HCT116 (cell line): ENCODE measurements at regions not wholly inside any gene's neighbourhood (a gene's known extent, or its start where the extent isn't known, plus 50 kb on each side); places are given as distances from the start of the nearest gene placed in this dataset.

Experiments used
- ATAC-seq: fragments of 200-7000 bp; cut with Tn5 transposase; 2 replicates; pipeline ENCODE4 v1.9.1; 2020; ENCODE audit warnings: mild to moderate bottlenecking, moderate library complexity
- BruUV-seq: library from RNA; stranded (reverse); fragments of 400-500 nt; replicated peaks from 2 replicates; lab custom pipeline; 2021; lab: Mats Ljungman, UMichigan
- CTCF ChIA-PET: fragments of 300-600 bp; sonication (Branson Sonifier 250); formaldehyde crosslinking; loops from one replicate; lab custom pipeline; 2021; ENCODE audit warnings: antibody characterized with exemption; lab: Charles Lee
- POLR2A ChIA-PET: fragments of 300-600, 350-600 bp; sonication (Branson Sonifier 250); formaldehyde crosslinking; loops from one replicate; lab custom pipeline; 2021; ENCODE audit warnings: antibody characterized with exemption; lab: Charles Lee
- RAD21 ChIA-PET, 2 experiments: fragments of 300-600 bp; sonication (Branson Sonifier 250); formaldehyde crosslinking; loops; one replicate each; lab custom pipeline; 2023; ENCODE audit warnings: low total read pairs in 2 of 2; ENCODE audit not compliant: uncharacterized antibody in 2 of 2, unreplicated experiment in 2 of 2, low non-redundant PET in 1 of 2; lab: Charles Lee
- DNase-seq: peaks from one replicate; pipeline ENCODE4 v3.0.0-alpha.2; 2010; ENCODE audit warnings: low read depth, low spot score
- H2AFZ ChIP-seq: fragments of 200-600 bp; shearing (Covaris generic), sonication (generic); 2 replicates; pipeline ENCODE4 v1.6.1; 2017; ENCODE audit warnings: low read depth, mixed run types, mixed read lengths, antibody characterized with exemption, low read length; ENCODE audit not compliant: poor library complexity, severe bottlenecking
- H3K27ac ChIP-seq: 2 replicates; pipeline ENCODE4 v1.5.1; 2012; ENCODE audit warnings: low read depth, low read length
- H3K27me3 ChIP-seq: fragments of 200-600 bp; sonication (generic); 2 replicates; pipeline ENCODE4 v1.6.1; 2016; ENCODE audit warnings: mixed run types, low read length, mixed read lengths; ENCODE audit not compliant: insufficient read depth
- H3K36me3 ChIP-seq, 2 experiments: fragments of 200-500 bp in 1 of 2; fragments of 200-600 bp in 1 of 2; sonication (Bioruptor generic) in 1 of 2; sonication (generic) in 1 of 2; 2 replicates each; pipeline versions ENCODE4 v1.5.1 to v1.6.1; 2014 to 2016; ENCODE audit warnings: low read length in 2 of 2, inconsistent platforms in 1 of 2, mixed read lengths in 1 of 2, mixed run types in 1 of 2; ENCODE audit not compliant: insufficient read depth in 2 of 2, control insufficient read depth in 1 of 2
- H3K4me1 ChIP-seq, 2 experiments: fragments of 200-600 bp in 1 of 2; sonication (generic) in 1 of 2; 2 replicates each; pipeline versions ENCODE4 v1.5.1 to v1.6.1; 2012 to 2017; ENCODE audit warnings: low read length in 2 of 2, inconsistent platforms in 1 of 2, mild to moderate bottlenecking in 1 of 2, mixed read lengths in 1 of 2, mixed run types in 1 of 2, moderate library complexity in 1 of 2; ENCODE audit not compliant: insufficient read depth in 2 of 2, control insufficient read depth in 1 of 2
- H3K4me2 ChIP-seq: fragments of 200-600 bp; sonication (generic); 2 replicates; pipeline ENCODE4 v1.6.1; 2017; ENCODE audit warnings: mixed run types, low read length, mixed read lengths
- H3K4me3 ChIP-seq, 2 experiments: fragments of 200-600 bp in 1 of 2; sonication (generic) in 1 of 2; replicated peaks in 1 of 2; 2 replicates each; pipeline ENCODE4 v1.5.1; 2011 to 2016; ENCODE audit warnings: low read length in 2 of 2, control low read depth in 1 of 2, low read depth in 1 of 2, mild to moderate bottlenecking in 1 of 2, mixed read lengths in 1 of 2, mixed run types in 1 of 2
- H3K79me2 ChIP-seq: fragments of 200-600 bp; sonication (generic); 2 replicates; pipeline ENCODE4 v1.6.1; 2017; ENCODE audit warnings: mild to moderate bottlenecking, mixed run types, low read length, moderate library complexity, mixed read lengths; ENCODE audit not compliant: insufficient read depth
- H3K9ac ChIP-seq: fragments of 200-600 bp; sonication (generic); 2 replicates; pipeline ENCODE4 v1.6.1; 2016; ENCODE audit warnings: low read length, mixed read lengths
- H3K9me2 ChIP-seq: fragments of 200-600 bp; sonication (generic), shearing (Covaris generic); 2 replicates; pipeline ENCODE4 v1.6.1; 2017; ENCODE audit warnings: mixed run types, mild to moderate bottlenecking, moderate library complexity; ENCODE audit not compliant: insufficient read depth
- H3K9me3 ChIP-seq, 2 experiments: fragments of 200-500 bp in 1 of 2; fragments of 200-600 bp in 1 of 2; sonication (Bioruptor generic) in 1 of 2; sonication (generic) in 1 of 2; 2 replicates each; pipeline ENCODE4 v1.6.1; 2014 to 2017; ENCODE audit warnings: low read length in 2 of 2, mixed read lengths in 2 of 2, inconsistent platforms in 1 of 2, low read depth in 1 of 2, mild to moderate bottlenecking in 1 of 2, mixed run types in 1 of 2, moderate library complexity in 1 of 2; ENCODE audit not compliant: control insufficient read depth in 1 of 2, insufficient read depth in 1 of 2
- H4K20me1 ChIP-seq: fragments of 200-600 bp; sonication (generic), shearing (Covaris generic); 2 replicates; pipeline ENCODE4 v1.6.1; 2017; ENCODE audit warnings: mixed run types, mild to moderate bottlenecking, moderate library complexity; ENCODE audit not compliant: insufficient read depth
- CBX3 ChIP-seq: IDR thresholded peaks from 2 replicates; pipeline ENCODE4 v1.6.1; 2012; ENCODE audit warnings: low read depth
- CEBPB ChIP-seq: IDR thresholded peaks from 2 replicates; pipeline ENCODE4 v1.6.1; 2012; ENCODE audit warnings: low read depth
- CTCF ChIP-seq, 3 experiments: fragments of 200-600 bp in 1 of 3; sonication (generic) in 1 of 3; IDR thresholded peaks in 2 of 3; conservative IDR thresholded peaks in 1 of 3; 2 replicates each; pipeline ENCODE4 v1.5.1; 2012 to 2017; ENCODE audit warnings: low read depth in 2 of 3, low read length in 2 of 3, antibody characterized with exemption in 1 of 3, borderline replicate concordance in 1 of 3, control low read depth in 1 of 3, mild to moderate bottlenecking in 1 of 3, mixed read lengths in 1 of 3, mixed run types in 1 of 3, moderate library complexity in 1 of 3; ENCODE audit not compliant: insufficient read depth in 1 of 3
- EGR1 ChIP-seq: IDR thresholded peaks from 2 replicates; pipeline ENCODE4 v1.6.1; 2012; ENCODE audit warnings: low read depth
- ELF1 ChIP-seq: IDR thresholded peaks from 2 replicates; pipeline ENCODE4 v1.6.1; 2012; ENCODE audit warnings: low read depth, borderline replicate concordance
- EZH2 ChIP-seq: fragments of 200-600 bp; sonication (generic); IDR thresholded peaks from 2 replicates; pipeline ENCODE4 v1.6.1; 2017; ENCODE audit warnings: antibody characterized with exemption, mixed run types
- EZH2phosphoT487 ChIP-seq: fragments of 200-600 bp; IDR thresholded peaks from 2 replicates; pipeline ENCODE4 v1.6.1; 2018; ENCODE audit warnings: antibody characterized with exemption, borderline replicate concordance
- JUND ChIP-seq: IDR thresholded peaks from 2 replicates; pipeline ENCODE4 v1.6.1; 2012
- MAX ChIP-seq: IDR thresholded peaks from 2 replicates; pipeline ENCODE4 v1.6.1; 2012
- POLR2A ChIP-seq: IDR thresholded peaks from 2 replicates; pipeline ENCODE4 v1.7.0; 2011; ENCODE audit warnings: borderline replicate concordance; ENCODE audit not compliant: insufficient read depth, insufficient read length; ENCODE audit errors: extremely low read depth
- POLR2AphosphoS5 ChIP-seq: IDR thresholded peaks from 2 replicates; pipeline ENCODE4 v1.6.1; 2011; ENCODE audit warnings: mild to moderate bottlenecking, low read depth, low read length, moderate library complexity
- RAD21 ChIP-seq: IDR thresholded peaks from 2 replicates; pipeline ENCODE4 v1.6.1; 2012; ENCODE audit warnings: low read depth, mild to moderate bottlenecking
- REST ChIP-seq: IDR thresholded peaks from 2 replicates; pipeline ENCODE4 v1.6.1; 2012; ENCODE audit warnings: low read depth
- SIN3A ChIP-seq: IDR thresholded peaks from 2 replicates; pipeline ENCODE4 v1.6.1; 2012; ENCODE audit warnings: low read depth
- ZFX ChIP-seq: fragments of 450-650 bp; IDR thresholded peaks from 2 replicates; pipeline ENCODE4 v1.6.1; 2017
- intact Hi-C: fragments of 100-400 bp; cut with micrococcal nuclease; formaldehyde crosslinking; loops from 2 replicates; pipeline ENCODE4 v1.10.0; 2022

GRCh38 chr1:229149435-229149834 is 121.5 kb upstream of the RAB4A start:
- ATAC-seq (no peak), DNase-seq (no peak)
- BruUV-seq: no TSS peak
- TF ChIP-seq POLR2A: no peak
- no peak for TF ChIP-seq POLR2AphosphoS5
- no peak for TF ChIP-seq EZH2phosphoT487
- no peak for TF ChIP-seq CEBPB
- TF ChIP-seq ELF1: no peak
- TF ChIP-seq CBX3: no peak
- TF ChIP-seq EZH2: no peak
- Histone ChIP-seq H3K27me3 (peaks cover 26% of the 10 kb centered on the region; the same call in 1 of the 2 replicates), H3K4me3 (no peak overlapping the region), H3K4me1 (no peaks in the 10 kb centered on the region), H3K9me3 (no peaks in the 10 kb centered on the region), H3K27ac (no peak overlapping the region), H2AFZ (no peak overlapping the region), H3K9ac (no peak overlapping the region), H3K79me2 (no peaks in the 10 kb centered on the region), H3K36me3 (no peaks in the 10 kb centered on the region), H4K20me1 (no peaks in the 10 kb centered on the region), H3K9me2 (no peaks in the 10 kb centered on the region), H3K4me2 (no peak overlapping the region)
- intact Hi-C loops: no loop called here
- ChIA-PET RAD21 (no interaction called here), POLR2A (no interaction called here), CTCF (no interaction called here)

- no peak overlapping the region for H3K27ac ChIP-seq
- no peak overlapping the region for H3K4me3 ChIP-seq
- ChIA-PET RAD21 (no interaction called here), POLR2A (no interaction called here), CTCF (no interaction called here)
- H3K9me2 ChIP-seq: no peaks in the 10 kb centered on the region
- H3K27me3 ChIP-seq: peaks cover 26% of the 10 kb centered on the region; the same call in 1 of the 2 replicates
- H4K20me1 ChIP-seq: no peaks in the 10 kb centered on the region
- H3K4me2 ChIP-seq: no peak overlapping the region
- H3K36me3 ChIP-seq: no peaks in the 10 kb centered on the region
- no peak for TF ChIP-seq POLR2A
- no peak for TF ChIP-seq RAD21
- TF ChIP-seq EZH2phosphoT487: no peak
- TF ChIP-seq CEBPB: no peak
- no peak for TF ChIP-seq POLR2AphosphoS5
- no peak for TF ChIP-seq SIN3A
- TF ChIP-seq MAX: no peak
- no peak for TF ChIP-seq REST
- no peak for TF ChIP-seq CTCF (IDR thresholded peaks at IDR 0.05 in 2 of 3, conservative IDR thresholded peaks at IDR 0.05 in 1 of 3; ENCODE audit: borderline replicate concordance in 1 of 3, insufficient read depth in 1 of 3, low read depth in 2 of 3, low read length in 2 of 3)
- no peak for TF ChIP-seq EZH2
- no peak for TF ChIP-seq EGR1
- no peak for TF ChIP-seq JUND
- TF ChIP-seq ZFX: no peak
- no peak for TF ChIP-seq CBX3
- no peak overlapping the region for H3K9ac ChIP-seq
- ATAC-seq (no peak), DNase-seq (no peak)
- no TSS peak for BruUV-seq
- H2AFZ ChIP-seq: no peak overlapping the region
- no peaks in the 10 kb centered on the region for H3K9me3 ChIP-seq
- H3K79me2 ChIP-seq: no peaks in the 10 kb centered on the region
- intact Hi-C loops: no loop called here
- H3K4me1 ChIP-seq: no peaks in the 10 kb centered on the region
Measured at GRCh38 chr1:229150518-229150917, 120.4 kb upstream of the RAB4A start.
